Uterus (tissue), 3 donors: ENCODE measurements at regions not wholly inside any gene's neighbourhood (a gene's known extent, or its start where the extent isn't known, plus 50 kb on each side); places are given as distances from the start of the nearest gene placed in this dataset.

Experiments
- DNase-seq, 2 donors: peaks; one replicate each; pipeline ENCODE4 v3.0.0-alpha.2; 2019 to 2020
- H3K27ac ChIP-seq, 2 donors: fragments of 200-600 bp; sonication (generic); 1 replicate in 1 of 2; 2 replicates in 1 of 2; pipeline ENCODE4 v1.5.1; 2016 to 2018
- H3K27me3 ChIP-seq, 2 donors: fragments of 200-600 bp; sonication (generic); one replicate each; pipeline ENCODE4 v1.5.1; 2018 to 2019; ENCODE audit warnings: control low read depth in 1 of 2
- H3K36me3 ChIP-seq, 2 donors: fragments of 200-600 bp; sonication (generic); one replicate each; pipeline ENCODE4 v1.5.1; 2019; ENCODE audit warnings: control low read depth in 1 of 2
- H3K4me1 ChIP-seq, 2 donors: fragments of 200-600 bp; sonication (generic); one replicate each; pipeline ENCODE4 v1.5.1; 2018 to 2019; ENCODE audit warnings: control low read depth in 1 of 2
- H3K4me3 ChIP-seq, 2 donors: fragments of 200-600 bp; sonication (generic); 1 replicate in 1 of 2; 2 replicates in 1 of 2; pipeline ENCODE4 v1.5.1; 2018 to 2019; ENCODE audit warnings: mild to moderate bottlenecking in 1 of 2
- H3K9me3 ChIP-seq, 2 donors: fragments of 200-600 bp; sonication (generic); one replicate each; pipeline ENCODE4 v1.5.1; 2019; ENCODE audit warnings: control low read depth in 1 of 2
- POLR2A ChIP-seq, 2 donors: fragments of 450-650 bp; IDR thresholded peaks; one replicate each; pipeline ENCODE4 v1.6.1; 2016; ENCODE audit warnings: antibody characterized with exemption in 2 of 2, mild to moderate bottlenecking in 1 of 2, moderate library complexity in 1 of 2
- intact Hi-C: fragments of 100-400 bp; cut with DNase I; formaldehyde crosslinking; loops from one replicate; pipeline ENCODE4 v1.15.1; 2023; ENCODE audit warnings: low total_unique reads
- TF ChIP-seq, protein P1 (sequence below), 4 experiments: fragments of 200-600 bp in 2 of 4; fragments of 450-650 bp in 2 of 4; sonication (generic) in 2 of 4; IDR thresholded peaks; one replicate each; pipeline ENCODE4 v1.5.1; 2016 to 2019; ENCODE audit warnings: antibody characterized with exemption in 4 of 4, mild to moderate bottlenecking in 2 of 4, moderate library complexity in 1 of 4
- donor health status: DM: yes; HTN: yes; CAD: no.

DNA sequence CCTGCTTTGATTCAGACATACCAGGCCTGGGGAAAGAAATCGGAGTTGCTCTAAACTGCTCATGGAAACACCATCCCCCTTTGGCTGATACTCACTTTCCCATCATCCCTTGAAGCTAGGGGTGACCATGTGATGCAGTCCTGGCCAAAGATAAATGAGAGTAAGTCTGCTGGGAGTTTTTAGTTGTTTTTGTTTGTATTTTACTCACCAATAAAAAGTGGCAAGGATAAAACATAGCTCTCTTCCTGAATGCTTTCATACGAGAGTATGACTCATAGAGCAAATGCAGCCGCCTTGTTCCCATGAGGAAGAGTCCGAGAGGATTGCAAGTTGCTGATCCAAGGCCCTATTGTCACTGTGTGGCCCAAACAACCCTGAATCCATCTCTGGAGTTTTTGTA, 126.4 kb upstream of the TMEM132C start:
- H3K27ac ChIP-seq = no peak overlapping the region
- H3K4me1 ChIP-seq = no peaks in the 10 kb centered on the region
- H3K9me3 ChIP-seq = no peaks in the 10 kb centered on the region
- H3K27me3 ChIP-seq = no peaks in the 10 kb centered on the region
- intact Hi-C loops = no loop called here
- DNase-seq = no peak
- H3K4me3 ChIP-seq = no peak overlapping the region
- no peaks in the 10 kb centered on the region for H3K36me3 ChIP-seq
- TF ChIP-seq, protein P1, sequence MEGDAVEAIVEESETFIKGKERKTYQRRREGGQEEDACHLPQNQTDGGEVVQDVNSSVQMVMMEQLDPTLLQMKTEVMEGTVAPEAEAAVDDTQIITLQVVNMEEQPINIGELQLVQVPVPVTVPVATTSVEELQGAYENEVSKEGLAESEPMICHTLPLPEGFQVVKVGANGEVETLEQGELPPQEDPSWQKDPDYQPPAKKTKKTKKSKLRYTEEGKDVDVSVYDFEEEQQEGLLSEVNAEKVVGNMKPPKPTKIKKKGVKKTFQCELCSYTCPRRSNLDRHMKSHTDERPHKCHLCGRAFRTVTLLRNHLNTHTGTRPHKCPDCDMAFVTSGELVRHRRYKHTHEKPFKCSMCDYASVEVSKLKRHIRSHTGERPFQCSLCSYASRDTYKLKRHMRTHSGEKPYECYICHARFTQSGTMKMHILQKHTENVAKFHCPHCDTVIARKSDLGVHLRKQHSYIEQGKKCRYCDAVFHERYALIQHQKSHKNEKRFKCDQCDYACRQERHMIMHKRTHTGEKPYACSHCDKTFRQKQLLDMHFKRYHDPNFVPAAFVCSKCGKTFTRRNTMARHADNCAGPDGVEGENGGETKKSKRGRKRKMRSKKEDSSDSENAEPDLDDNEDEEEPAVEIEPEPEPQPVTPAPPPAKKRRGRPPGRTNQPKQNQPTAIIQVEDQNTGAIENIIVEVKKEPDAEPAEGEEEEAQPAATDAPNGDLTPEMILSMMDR (IDR thresholded peaks at IDR 0.05) = no peak
- no peak for TF ChIP-seq POLR2A (IDR thresholded peaks at IDR 0.05)

DNA sequence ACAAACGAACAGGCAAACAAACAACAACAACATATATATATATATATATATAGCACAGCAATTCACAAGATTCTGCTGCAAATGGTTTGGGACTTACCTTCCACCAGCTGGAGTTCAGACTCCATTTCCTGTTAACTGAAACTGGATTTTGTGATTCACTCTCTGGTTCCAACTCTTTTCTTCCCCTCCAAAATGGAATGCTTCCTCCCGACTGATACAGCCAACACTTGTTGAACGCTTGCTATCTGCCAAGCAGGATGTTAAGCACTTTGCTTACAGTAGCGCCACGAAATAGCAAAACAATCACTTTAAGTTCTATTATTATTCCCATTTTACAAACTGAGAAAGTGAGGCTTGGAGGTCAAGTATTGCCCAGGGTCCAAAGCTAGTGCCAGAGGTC, 116.0 kb upstream of the TMEM132C start:
- TF ChIP-seq, protein P1 (IDR thresholded peaks at IDR 0.05) = no peak
- no peak for TF ChIP-seq POLR2A (IDR thresholded peaks at IDR 0.05)
- H3K9me3 ChIP-seq = no peaks in the 10 kb centered on the region
- no peak for DNase-seq
- H3K27me3 ChIP-seq = no peaks in the 10 kb centered on the region
- intact Hi-C loops = no loop called here
- no peaks in the 10 kb centered on the region for H3K4me1 ChIP-seq
- H3K36me3 ChIP-seq = no peaks in the 10 kb centered on the region
- H3K27ac ChIP-seq = no peak overlapping the region
- no peak overlapping the region for H3K4me3 ChIP-seq

DNA sequence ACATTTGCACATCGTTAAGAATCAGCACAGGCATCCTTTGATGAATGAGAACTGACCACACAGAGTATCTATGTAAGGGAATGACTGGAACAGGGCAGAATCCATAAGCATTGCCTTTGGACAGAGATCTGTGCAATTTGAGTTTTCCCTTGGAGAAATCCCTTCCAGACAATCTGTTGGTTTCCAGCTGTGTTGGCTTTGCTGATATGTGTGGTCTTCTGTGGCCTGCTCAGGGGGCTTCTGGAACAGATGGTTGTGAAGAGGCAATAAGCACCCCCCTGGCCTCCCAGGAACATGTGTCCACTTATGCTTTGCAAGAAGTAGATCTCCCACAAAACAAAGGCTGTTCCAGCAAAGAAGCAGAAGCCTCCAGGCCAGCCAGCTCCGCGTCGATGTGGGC, 111.4 kb upstream of the TMEM132C start:
- Histone ChIP-seq H3K27me3 (no peaks in the 10 kb centered on the region), H3K9me3 (no peaks in the 10 kb centered on the region), H3K4me3 (no peak overlapping the region), H3K36me3 (no peaks in the 10 kb centered on the region), H3K4me1 (no peaks in the 10 kb centered on the region), H3K27ac (no peak overlapping the region)
- DNase-seq = no peak
- TF ChIP-seq, protein P1 (IDR thresholded peaks at IDR 0.05) = no peak
- no peak for TF ChIP-seq POLR2A (IDR thresholded peaks at IDR 0.05)
- intact Hi-C loops = no loop called here

DNA sequence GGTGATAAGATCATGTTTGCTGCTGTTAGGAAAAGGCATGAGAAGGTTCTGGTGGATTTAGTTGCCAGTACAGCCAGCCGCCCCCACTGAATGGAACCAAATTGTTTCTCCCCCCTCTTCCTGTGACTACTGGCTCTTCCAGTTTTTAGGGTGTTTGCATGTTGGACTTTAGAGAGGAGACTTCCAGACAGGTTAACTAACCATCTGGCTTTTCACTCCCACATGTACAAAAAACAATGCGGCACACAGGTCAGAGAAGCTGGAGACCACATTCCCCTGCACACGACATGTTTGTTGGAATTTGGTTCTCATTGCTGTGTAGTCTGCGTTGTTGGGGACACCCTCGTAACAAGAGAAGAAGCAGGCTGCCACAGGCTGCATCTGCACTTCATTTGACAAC, 103.9 kb upstream of the TMEM132C start:
- DNase-seq = no peak
- no peaks in the 10 kb centered on the region for H3K36me3 ChIP-seq
- no peaks in the 10 kb centered on the region for H3K9me3 ChIP-seq
- no peaks in the 10 kb centered on the region for H3K27me3 ChIP-seq
- no peak overlapping the region for H3K27ac ChIP-seq
- TF ChIP-seq, protein P1 (IDR thresholded peaks at IDR 0.05) = no peak
- TF ChIP-seq POLR2A (IDR thresholded peaks at IDR 0.05) = no peak
- H3K4me3 ChIP-seq = no peak overlapping the region
- no peaks in the 10 kb centered on the region for H3K4me1 ChIP-seq
- intact Hi-C loops = no loop called here

DNA sequence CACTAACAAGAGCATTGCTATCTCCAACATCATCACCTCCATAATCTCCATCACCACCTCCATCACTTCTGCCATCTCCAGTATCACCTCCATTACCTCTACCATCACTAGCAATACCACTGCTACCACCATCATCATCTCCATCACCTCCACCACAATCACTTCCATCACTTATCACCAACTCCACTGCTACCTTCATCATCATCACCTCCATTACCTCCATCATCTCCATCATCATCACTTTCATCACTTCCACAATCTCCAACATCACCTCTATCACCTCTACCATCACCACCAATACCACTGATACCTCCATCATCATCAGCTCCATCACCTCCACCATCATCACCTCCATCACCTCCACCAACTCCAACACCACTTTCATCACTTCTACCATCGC, 102.4 kb upstream of the TMEM132C start:
- intact Hi-C loops = no loop called here
- Histone ChIP-seq H3K27ac (no peak overlapping the region), H3K4me3 (no peak overlapping the region), H3K9me3 (no peaks in the 10 kb centered on the region), H3K4me1 (no peaks in the 10 kb centered on the region), H3K36me3 (no peaks in the 10 kb centered on the region), H3K27me3 (no peaks in the 10 kb centered on the region)
- DNase-seq = no peak
- no peak for TF ChIP-seq POLR2A (IDR thresholded peaks at IDR 0.05)

DNA sequence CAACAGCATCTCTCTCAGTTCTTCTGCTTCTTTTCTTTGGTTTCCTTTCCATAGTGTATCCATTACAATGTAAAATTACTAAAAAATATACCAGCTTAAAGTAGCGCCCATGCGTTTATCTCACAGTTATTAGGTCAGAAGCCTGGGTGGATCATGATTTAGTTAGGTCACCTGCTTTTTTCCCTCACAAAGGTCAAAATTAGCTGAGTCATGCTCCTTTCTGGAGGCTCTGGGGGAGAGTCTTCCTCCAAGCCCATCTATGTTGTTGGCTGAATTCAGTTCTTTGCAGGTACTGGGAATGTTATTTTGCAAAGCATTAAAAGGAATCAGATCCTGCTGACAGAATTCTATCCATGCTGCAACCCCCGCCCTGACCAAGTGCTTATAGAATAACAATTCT, 101.6 kb upstream of the TMEM132C start:
- Histone ChIP-seq H3K9me3 (no peaks in the 10 kb centered on the region), H3K4me1 (no peaks in the 10 kb centered on the region), H3K4me3 (no peak overlapping the region), H3K27me3 (no peaks in the 10 kb centered on the region), H3K27ac (no peak overlapping the region), H3K36me3 (no peaks in the 10 kb centered on the region)
- no peak for DNase-seq
- TF ChIP-seq POLR2A (IDR thresholded peaks at IDR 0.05) = no peak
- TF ChIP-seq, protein P1 (IDR thresholded peaks at IDR 0.05) = no peak
- intact Hi-C loops = no loop called here
